GM18870 (cell line): ENCODE measurements at regions not wholly inside any gene's neighbourhood (a gene's known extent, or its start where the extent isn't known, plus 50 kb on each side); places are given as distances from the start of the nearest gene placed in this dataset.
A peak's percentile ranks its signal among the peaks of the same experiment; 100 is the strongest.

Source experiments
- ATAC-seq: cut with Tn5 transposase; IDR thresholded peaks from one replicate; pipeline ENCODE4 v1.9.1; 2021; ENCODE audit warnings: moderate library complexity; ENCODE audit not compliant: unreplicated experiment

DNA sequence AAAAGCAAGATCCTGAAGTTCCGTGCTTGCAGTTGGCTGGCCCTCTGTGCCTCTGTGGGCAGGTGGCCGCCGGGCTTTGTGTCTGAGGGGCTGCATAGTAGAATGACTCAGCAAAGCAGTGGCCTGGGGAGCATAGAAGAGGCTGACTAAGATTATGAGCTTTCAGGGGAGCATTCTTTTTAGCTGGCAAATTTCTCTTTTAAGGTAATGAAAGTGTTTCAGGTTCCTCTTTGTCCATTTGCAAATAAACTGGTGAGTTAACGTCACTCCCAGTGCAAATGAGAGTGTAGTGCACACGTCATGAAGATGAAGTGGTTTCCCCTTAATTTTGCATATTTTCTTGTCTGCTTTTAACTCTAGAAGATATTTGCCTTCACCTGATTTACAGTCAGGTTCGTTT lies 98.6 kb downstream of the BCL2L11 start:
- peak; percentile 95 for ATAC-seq

DNA sequence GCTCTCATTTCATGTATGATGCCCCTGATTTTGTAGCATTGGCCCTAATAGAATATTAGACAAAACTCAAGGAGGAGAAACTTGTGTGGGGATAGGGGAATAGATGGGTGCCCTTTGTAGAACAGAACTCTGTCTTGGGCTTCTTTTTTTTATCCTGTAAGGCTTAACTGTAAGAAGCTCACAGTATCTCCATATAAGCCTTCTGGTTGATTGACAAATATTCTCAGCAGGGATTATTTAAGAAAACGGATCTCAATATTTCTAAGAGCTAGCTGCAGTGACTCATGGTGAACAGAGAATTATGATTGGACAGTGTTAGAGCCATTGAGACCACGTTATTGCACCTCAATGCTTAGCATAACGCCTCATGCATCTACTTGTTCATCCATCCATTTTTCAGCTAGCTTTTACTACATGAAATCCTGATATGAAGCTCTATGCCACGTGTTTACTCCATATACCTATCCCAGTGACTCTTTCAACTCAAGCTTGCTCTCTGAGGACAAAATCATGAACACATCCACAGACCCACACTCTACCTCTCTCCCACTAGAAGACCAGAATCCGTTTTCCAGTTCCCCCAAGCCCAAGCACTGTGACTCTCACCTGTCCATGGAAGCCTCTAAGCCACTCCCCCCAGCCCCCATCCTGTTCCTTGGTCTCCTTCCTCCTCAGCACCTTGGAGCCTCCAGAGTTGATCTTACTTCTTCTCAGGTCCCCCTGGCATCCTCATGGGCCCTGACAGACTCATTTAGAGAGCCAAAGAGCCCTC lies 99.2 kb downstream of the BCL2L11 start:
- no peak for ATAC-seq

DNA sequence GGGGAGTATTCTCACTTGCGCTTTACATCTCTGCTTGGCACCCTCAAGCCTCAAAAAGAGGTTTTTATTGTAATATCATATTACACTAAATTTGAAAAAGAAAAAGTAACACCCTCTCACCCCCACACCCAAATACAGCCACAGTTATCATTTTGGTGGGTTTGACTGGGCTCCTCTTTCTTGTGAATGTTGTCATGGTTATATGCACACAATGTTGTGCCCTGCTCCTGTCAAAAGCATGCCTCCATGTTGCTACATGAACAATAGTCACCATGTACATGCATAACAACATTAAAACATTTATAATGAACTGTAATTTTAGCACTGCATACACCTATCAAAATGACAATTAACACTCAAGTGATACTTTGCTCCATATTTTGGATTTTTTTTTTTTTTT lies 100.2 kb downstream of the BCL2L11 start:
- no peak for ATAC-seq

DNA sequence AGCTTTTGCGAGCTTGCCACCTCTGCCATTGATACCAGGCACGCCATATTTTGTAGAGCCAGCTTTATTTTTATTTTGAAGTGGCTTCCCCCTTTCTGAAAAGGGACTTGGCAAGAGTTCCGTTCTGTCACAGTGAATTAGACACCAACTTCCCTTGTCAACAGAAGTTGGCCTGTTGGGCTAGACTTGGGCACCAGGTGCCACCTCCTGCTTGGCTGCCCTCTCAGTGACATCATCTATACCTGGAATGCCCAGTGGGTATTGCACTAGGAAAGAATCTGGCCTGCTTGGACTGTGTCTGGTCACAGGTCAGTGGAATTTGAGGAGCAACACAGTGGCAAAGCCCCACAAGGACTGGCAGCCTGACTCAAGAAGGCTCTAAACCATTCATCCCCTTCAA lies 101.0 kb downstream of the BCL2L11 start:
- no peak for ATAC-seq

DNA sequence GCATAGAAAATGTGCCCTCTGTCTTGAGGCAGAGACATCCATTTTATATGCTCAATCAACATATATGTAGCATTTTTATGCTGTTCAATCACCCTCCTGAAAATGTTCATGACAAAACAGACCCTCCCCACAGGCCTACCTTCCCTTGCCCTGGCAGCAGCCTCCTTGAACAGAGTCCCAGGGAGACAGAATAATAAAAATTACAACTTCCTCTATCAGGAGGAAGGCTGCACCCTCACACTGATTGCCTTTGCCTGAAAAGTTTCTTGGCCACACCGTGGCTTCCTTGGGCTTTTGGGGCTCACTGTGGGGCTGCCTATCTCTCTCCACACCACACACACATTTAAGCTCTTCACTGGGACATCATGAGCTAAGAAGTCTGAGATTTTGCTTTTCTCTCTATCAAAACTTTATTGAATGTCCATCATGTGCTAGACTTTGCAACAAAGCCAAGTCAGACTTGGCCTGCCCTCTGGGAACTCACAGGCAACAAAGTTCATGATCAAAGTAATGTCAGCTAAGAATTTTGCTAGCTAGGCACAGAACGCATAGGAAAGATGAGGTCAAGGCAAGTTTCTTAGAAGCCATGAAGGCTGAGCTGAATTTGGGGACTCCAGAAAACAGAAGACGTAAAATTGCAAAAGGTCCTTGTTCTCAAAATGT lies 101.6 kb downstream of the BCL2L11 start:
- no peak for ATAC-seq

DNA sequence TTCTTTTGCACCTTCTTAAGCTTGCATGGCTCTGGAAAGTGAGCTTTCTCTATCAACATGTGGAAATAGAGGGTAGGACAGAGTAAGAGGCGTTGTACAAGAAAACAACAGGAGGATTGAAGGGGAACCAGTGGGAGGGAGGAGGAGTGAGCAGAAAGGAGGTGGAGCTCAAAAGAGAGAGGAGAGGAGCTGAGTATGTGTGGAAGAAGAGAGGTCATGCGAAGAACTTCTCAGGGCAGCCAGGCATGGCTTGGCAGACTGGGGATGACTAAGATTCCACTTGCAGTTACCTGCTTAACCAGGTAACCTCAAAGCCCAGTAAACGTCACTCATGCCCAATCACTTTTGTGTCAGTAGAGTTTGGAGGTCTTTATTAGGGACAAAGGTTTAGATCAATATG lies 105.1 kb downstream of the BCL2L11 start:
- ATAC-seq = no peak

DNA sequence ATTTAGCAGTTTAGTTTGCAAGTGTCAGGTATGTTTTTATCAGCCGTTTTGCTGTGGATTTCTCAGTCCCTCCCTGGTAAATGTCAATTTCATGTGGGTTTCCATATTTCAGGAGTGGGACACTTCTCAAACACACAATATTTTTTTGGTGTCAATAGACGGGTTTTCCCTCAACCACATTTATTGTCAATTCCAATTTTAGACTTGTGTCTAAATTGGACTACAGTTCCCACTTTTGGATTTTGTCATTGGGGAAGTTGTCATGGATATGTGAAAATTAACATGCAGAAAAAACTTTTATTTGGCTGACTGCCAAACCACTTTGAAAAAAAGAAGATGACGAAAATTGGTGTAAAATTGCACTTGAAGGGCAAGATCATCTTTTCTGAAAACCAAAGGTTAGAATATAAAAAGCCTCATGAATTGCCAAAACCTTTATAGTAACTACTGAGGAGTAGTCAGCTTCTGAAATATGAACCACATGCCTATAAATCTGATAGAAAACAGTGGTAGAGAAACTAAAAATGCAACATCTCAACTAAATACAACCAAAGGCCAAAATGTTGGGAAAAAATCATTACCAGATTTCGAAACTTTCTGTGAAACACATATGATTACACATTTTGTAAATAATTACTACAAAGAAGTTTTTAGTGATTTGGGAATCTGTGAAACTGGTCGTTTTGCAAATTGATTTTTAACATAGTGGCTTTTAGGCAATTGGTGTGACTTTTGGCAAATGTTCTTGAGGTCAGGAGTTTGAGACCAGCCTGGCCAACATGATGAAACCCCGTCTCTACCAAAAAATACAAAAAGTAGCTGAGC lies 106.4 kb downstream of the BCL2L11 start:
- ATAC-seq = no peak

DNA sequence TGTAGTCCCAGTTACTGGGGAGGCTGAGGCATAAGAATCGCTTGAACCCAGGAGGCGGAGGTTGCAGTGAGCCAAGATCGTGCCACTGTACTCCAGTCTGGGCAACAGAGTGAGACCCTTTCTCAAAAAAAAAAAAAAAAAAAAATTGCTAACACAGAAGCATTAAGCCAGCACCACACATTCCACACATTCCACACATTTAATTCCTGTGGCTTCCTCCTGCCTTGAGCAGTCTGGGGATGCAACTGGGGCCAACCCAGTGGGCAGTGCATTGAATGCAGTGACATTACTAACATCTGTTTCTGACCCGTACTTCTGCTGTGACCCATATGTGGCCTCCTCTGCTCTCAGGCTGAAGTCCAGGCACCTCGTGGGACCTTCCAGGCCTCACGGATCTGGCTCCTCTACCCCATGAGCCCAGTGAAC lies 107.0 kb downstream of the BCL2L11 start:
- no peak for ATAC-seq

DNA sequence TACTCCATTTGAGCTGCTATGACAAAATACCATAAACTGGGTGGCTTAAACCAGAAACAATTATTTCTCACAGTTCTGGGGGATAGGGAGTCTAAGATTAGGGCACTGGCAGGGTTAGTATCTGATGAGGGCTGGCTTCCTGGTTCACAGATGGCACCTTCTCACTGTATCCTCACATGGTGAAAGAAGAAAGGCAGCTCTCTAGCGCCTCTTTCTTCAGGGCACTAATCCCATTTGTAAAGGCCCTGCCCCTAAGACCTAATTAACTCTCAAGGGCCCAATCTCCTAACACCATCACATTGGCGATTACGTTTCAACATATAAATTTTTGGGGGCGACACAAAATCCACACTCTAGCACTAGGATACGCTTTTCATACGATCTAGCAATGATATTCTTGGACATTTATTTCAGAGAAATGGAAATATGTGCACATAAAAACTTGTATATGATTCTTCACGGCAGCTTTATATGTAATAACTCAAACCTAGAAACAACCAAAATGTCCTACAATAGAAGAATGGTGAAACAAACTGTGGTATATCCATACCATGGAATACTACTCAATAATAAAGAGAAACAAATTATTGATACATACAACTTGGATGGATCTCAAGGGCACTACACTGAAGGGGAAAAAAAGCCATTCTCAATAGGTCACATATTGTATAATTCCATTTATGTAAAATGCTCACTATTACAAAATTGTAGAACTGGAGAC lies 111.0 kb downstream of the BCL2L11 start:
- no peak for ATAC-seq

DNA sequence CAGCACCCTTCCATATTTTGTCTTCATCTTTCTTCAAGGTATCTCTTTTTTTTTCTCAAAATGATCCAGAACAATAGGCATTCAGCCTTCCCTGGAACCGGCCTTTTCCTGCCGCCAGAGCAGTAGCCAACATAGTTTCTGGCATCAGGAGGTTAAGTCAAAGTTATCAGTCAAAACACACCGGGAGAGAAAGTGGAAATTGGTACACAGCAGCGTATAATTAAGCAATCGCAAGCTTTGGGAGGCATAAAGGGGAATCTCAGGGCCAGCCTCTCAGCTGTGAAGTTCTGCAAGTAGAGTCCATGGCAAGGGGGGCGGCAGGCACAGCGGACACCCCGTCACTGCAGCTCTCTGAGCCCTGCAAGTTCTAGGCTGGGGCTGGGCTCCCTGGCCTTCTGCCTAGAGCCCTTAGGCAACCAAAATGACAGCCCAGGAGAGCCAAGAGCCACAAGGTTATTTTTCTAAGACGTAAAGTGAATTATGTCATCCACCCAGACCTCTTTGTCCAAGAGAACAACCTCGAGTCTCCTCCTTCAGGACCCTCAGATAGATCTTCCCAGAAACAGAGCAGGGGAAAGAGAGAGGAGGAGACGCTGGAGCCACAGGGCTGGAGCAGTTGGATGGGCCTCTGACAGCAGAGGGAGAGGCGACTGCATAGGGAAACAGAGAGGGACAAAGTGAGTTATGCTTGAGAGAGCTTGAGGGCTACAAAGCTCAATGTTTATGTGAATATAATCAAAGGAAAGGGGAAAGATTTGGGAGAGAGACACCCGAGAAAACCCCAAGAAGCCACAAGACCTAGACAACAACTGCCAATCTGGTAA lies 114.7 kb downstream of the BCL2L11 start:
- ATAC-seq = no peak

DNA sequence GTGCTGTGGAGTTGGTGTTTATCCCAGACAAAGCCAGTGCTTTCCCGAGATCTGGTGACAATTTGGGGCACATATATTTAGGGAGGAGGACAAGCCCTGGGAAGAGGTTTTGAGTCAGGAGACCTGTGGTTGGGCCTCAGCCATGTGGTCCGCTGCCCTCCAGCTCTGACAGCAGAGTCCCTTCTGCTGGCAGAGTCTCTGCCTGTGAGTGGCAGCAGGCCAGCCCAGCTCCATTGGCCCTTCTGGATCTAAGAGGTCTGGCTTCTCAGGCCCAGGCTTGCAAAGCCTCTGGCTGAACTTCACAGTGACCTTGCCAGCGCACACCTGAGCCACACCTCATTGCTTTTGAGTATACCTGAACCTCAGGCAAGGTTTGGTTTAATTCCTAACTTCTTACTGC lies 115.3 kb downstream of the BCL2L11 start:
- no peak for ATAC-seq

DNA sequence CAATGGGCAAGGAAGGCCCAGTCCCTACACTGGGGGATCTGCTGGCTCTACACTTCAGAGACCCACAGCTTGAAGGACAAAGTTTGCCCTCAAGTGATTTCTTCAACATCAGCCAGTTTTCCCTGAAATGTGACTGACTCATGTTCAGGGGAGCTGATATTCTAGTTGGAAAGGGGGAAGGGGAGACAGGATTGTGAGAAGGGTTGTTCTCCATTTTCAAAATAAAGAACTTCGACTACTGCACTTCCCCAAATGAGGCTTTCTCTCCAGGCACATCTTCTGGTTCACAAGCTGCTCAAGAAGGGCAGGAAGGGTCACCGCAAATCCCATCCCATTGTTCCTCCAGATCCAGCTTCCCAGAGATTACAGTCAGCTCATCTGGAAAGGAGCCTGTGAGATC lies 117.6 kb downstream of the BCL2L11 start:
- ATAC-seq = no peak

DNA sequence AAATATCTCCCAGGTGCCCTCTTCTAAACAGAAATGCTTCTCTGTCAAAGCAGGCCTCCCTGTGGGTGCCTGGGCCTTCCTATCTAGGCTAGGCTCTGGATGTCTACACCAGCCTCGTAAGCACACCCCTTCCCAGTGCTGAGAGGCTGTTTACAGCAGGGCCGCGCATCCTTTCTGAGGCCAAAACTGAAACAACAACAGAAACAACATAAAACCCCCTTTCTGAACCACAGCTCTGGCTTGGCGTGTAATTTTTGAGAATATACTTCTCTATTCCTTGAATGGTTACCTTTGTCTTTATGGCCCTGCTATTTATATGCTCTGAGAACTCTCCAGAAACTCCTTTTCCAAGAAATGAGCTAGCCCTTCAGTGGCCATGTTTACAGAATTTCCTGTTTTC lies 118.4 kb downstream of the BCL2L11 start:
- peak; percentile 82 for ATAC-seq

DNA sequence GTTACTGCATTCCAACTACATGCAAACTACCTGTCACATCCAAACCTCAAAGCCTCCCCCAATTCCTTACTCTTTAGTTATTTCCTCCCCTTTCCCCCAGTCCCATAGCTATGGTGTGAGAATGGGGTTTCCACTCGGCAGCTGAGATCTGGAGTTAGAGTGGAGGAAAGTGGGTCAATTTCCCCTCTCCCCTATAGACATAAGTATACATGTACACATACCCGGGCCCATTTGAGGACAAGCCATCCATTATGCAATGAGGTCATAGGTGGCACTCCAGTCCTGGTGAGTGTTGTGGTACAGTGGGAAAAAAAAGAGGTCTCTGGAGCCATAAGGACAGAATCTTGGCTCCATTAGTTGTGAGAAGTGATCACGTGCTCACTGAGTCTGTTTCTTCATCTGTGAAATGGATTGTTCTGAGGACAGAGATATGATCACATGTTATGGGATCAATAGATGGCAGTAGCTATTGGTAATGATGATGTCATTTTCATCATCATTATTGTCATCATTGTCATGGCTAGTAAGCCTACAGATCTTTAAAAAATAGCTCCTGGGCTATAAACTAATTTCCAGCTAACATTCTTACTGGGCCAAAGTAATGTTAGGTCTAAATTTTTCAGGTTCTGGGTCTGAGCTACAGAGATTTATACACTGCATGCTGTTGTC lies 119.0 kb downstream of the BCL2L11 start:
- ATAC-seq = no peak

DNA sequence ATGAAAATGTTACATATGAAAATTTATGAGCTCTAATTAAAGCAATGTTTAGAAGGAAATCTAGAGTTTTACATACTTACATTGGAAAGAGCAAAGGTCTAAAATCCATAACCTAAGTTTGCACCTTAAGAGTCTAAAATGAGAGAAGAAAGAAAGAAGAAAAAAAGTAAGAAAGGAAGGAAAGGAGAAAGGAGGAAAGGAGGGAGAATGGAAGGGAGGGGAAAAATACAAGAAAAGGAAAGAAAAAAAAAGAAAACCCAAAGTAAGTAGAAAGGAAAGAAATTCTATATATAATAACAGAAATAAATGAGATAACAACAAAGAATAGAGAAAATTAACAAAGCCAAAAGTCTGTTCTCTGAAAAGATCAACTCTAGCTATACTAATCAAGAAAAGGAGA lies 122.6 kb downstream of the BCL2L11 start:
- ATAC-seq = no peak

DNA sequence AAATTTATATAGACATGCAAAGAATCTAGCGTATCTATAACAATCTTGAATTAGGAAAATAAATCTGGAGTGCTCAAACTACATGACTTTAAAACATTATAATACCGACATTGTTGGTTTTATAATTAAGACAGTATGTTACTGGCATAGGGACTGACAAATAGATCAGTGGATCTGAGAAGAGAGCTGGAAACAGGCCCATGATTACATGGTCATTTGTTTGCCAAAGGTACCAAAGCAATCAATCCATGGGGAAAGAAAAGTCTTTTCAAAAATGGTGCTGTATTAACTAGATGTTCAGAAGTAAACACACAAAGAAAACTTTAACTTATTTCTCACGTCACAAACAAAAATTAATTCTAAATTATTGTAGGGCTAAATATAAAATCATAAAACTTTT lies 124.2 kb downstream of the BCL2L11 start:
- ATAC-seq = no peak

DNA sequence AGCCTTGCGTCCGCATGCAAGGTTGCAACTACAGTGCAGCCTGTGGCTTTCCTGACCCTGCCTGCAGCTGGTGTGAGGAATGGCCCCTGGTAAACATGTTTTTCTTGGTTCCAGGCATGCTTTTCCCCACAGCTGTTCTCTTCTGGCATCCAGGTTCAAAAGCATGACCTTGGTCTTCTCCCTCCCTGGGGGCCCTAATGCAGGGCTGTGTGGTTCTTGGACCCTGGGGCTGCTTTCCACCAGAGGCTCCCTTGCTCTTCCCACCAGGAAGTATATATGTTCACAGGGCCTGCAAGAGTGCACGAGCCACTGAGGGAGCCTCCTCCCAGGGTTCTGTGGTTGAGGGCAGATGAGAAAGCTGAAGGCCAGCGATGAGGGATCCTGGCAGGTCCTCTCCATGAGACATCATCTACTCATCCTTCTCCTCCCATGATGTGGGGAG lies 125.9 kb downstream of the BCL2L11 start:
- ATAC-seq = no peak

DNA sequence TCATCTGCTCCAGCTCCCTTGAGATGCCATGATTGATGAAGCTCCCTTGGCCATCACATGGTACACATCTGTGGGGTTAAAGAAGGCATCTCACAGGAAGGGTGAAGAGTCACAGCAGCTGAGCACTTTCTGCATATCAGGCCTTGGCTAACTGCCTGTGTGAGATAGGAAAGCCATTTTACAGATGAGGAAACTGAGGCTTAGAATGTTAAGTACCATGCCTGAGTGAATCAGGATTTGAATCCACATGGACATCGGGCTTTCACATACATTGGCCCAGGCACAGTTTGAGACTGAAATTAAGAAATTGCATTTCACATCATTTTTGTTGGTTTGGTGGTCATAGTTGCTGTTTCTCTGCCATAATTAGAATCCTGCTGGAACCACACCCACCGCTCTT lies 126.8 kb downstream of the BCL2L11 start:
- no peak for ATAC-seq

DNA sequence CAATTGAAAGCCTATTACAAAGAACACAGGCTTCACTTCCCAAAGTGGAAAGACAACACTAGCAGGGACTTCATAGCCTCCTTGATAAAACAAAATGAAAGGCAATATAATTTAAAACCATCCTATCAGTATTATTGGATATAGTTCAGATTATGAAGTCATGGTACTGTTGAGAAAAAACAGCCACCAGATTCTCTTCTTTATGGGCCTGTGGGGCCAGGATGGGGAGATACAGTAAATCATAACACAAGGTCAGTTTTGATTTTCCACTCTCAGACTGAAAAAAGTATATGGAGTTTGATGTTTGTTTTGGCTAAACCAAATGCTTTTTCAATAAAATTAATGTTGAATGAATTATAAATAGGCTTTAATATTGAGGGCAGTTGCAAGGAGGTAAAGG lies 129.1 kb downstream of the BCL2L11 start:
- ATAC-seq = no peak
